Psoas muscle (tissue), 7 donors: ENCODE measurements at regions not wholly inside any gene's neighbourhood (a gene's known extent, or its start where the extent isn't known, plus 50 kb on each side); places are given as distances from the start of the nearest gene placed in this dataset.

Source experiments
- ATAC-seq, 4 donors: fragments of 200-7000 bp; cut with Tn5 transposase; one replicate each; pipeline ENCODE4 v1.9.1; 2020; ENCODE audit warnings: moderate library complexity in 3 of 4, mild to moderate bottlenecking in 2 of 4
- DNase-seq, 2 donors: peaks; one replicate each; pipeline ENCODE4 v3.0.0-alpha.2; 2020
- H3K27ac ChIP-seq: fragments of 200-600 bp; one replicate; pipeline ENCODE4 v1.8.0; 2022
- H3K27me3 ChIP-seq, 3 donors: fragments of 200-600 bp in 1 of 3; one replicate each; pipeline versions ENCODE4 v1.6.1 to v1.8.0; 2013 to 2022; ENCODE audit warnings: low read length in 2 of 3, mild to moderate bottlenecking in 2 of 3, moderate library complexity in 1 of 3; ENCODE audit not compliant: insufficient read depth in 3 of 3
- H3K36me3 ChIP-seq, 2 donors: fragments of 200-600 bp in 1 of 2; one replicate each; pipeline versions ENCODE4 v1.6.1 to v1.8.0; 2013 to 2022; ENCODE audit warnings: low read depth in 1 of 2, mild to moderate bottlenecking in 1 of 2, moderate library complexity in 1 of 2; ENCODE audit not compliant: insufficient read depth in 1 of 2
- H3K4me1 ChIP-seq: fragments of 200-600 bp; one replicate; pipeline ENCODE4 v1.8.0; 2022
- H3K4me3 ChIP-seq: fragments of 200-600 bp; one replicate; pipeline ENCODE4 v1.8.0; 2022; ENCODE audit warnings: mild to moderate bottlenecking
- H3K9me3 ChIP-seq: fragments of 200-600 bp; one replicate; pipeline ENCODE4 v1.8.0; 2022
- WGBS, 3 donors: extraction: QIAGEN DNeasy Blood & Tissue Kit; methylation state at CpG; one replicate each; pipeline versions ENCODE4 v1.1.6 to v1.1.7; 2013; 5-methylcytosine and 5-hydroxymethylcytosine counted together
- intact Hi-C, 2 donors: fragments of 100-400 bp; cut with DNase I; formaldehyde crosslinking; loops; one replicate each; pipeline versions ENCODE4 v1.11.0 to v1.14.2; 2022
- TF ChIP-seq, protein P1 (sequence below): fragments of 200-600 bp; IDR thresholded peaks from one replicate; pipeline ENCODE4 v1.8.0; 2022; ENCODE audit warnings: antibody characterized with exemption
- donor health status: healthy with polysubstance abuse.
- donor health status: DM: no; HTN: no; CAD: no; lungs with moderate emphysema.
- donor health status: Bipolar disorder and iron deficiency.
- donor health status: healthy.
- donor health status: DM: yes; HTN: yes; CAD: no.
- donor health status: DM: no; HTN: no; CAD: no.
- donor health status: DM: yes; HTN: yes; CAD: no.

DNA sequence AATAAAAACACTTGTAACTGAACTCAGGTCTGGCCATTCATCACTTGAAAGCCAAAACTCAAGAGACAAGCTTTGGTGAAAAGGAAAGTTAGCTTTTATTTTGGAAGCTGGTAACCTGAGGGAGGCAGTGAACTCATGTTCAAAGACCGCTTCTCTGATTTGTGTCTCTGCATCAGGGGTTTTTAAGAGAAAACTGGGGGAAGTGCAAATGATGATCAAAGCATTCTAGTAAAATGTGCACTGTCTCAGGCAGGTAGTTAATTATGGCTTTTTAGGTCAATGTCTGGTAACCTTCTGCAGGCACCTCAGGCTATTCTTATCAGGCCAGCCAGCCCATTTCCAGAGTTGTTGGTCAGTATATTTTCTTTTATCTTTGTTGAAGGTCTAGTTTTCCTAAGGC lies 162.2 kb downstream of the SYT10 start:
- no peaks in the 10 kb centered on the region for H3K9me3 ChIP-seq
- TF ChIP-seq, protein P1, sequence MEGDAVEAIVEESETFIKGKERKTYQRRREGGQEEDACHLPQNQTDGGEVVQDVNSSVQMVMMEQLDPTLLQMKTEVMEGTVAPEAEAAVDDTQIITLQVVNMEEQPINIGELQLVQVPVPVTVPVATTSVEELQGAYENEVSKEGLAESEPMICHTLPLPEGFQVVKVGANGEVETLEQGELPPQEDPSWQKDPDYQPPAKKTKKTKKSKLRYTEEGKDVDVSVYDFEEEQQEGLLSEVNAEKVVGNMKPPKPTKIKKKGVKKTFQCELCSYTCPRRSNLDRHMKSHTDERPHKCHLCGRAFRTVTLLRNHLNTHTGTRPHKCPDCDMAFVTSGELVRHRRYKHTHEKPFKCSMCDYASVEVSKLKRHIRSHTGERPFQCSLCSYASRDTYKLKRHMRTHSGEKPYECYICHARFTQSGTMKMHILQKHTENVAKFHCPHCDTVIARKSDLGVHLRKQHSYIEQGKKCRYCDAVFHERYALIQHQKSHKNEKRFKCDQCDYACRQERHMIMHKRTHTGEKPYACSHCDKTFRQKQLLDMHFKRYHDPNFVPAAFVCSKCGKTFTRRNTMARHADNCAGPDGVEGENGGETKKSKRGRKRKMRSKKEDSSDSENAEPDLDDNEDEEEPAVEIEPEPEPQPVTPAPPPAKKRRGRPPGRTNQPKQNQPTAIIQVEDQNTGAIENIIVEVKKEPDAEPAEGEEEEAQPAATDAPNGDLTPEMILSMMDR: no peak
- H3K36me3 ChIP-seq: no peaks in the 10 kb centered on the region
- DNase-seq (no peak), ATAC-seq (no peak)
- H3K27ac ChIP-seq: no peak overlapping the region
- intact Hi-C loops: no loop called here
- no peak overlapping the region for H3K4me3 ChIP-seq
- WGBS, 3 donors: 56 to 74% (median 71%) methylated on average over 1 of the region's 1 CpG
- H3K27me3 ChIP-seq: no peaks in the 10 kb centered on the region
- no peaks in the 10 kb centered on the region for H3K4me1 ChIP-seq

DNA sequence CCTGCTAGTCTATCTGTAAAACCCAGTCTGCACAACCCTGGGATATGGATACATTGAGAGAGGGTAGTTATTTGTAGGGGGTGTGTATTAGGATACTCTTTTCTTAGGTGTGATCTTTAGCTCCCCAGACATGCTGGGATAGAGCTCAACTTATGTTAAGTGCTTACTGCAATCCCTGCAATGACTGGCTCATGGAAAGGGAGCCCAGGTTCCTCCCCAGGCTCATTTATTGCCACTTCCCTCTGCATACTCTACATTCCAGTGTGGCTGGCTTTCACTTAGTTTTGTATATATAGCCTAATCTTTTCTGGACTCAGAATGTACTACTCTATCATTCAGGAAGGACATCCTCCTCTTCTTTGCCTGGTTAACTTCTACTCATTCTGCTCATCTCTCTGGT lies 172.0 kb downstream of the SYT10 start:
- ATAC-seq (no peak), DNase-seq (no peak)
- Histone ChIP-seq H3K27me3 (no peaks in the 10 kb centered on the region), H3K9me3 (no peaks in the 10 kb centered on the region), H3K4me3 (no peak overlapping the region), H3K4me1 (no peaks in the 10 kb centered on the region), H3K36me3 (no peaks in the 10 kb centered on the region), H3K27ac (no peak overlapping the region)
- TF ChIP-seq, protein P1: no peak
- intact Hi-C loops: no loop called here

DNA sequence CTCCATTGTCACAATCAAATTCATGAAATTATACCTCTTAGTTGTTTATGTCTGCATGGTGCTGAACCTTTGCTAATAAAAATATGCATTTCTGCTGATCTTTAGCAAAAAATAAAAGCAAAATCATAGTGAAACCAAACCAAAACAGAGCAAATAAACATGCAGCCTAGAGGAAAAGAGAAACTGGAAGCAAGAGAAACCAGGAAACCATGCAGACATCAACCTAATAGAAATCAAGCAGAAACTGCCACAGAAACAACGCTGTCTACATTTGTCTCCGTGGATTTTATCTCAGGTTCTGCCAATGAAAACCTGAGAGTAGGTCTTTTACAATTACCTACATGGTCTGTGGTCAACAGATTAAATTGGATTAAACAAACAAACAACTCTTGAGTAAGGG lies 173.7 kb downstream of the SYT10 start:
- WGBS, 3 donors: 51 to 65% (median 56%) methylated on average over 2 of the region's 2 CpGs
- no peaks in the 10 kb centered on the region for H3K9me3 ChIP-seq
- no peaks in the 10 kb centered on the region for H3K36me3 ChIP-seq
- TF ChIP-seq, protein P1: no peak
- DNase-seq: no peak
- no peaks in the 10 kb centered on the region for H3K4me1 ChIP-seq
- no peak overlapping the region for H3K4me3 ChIP-seq
- no peak overlapping the region for H3K27ac ChIP-seq
- H3K27me3 ChIP-seq: no peaks in the 10 kb centered on the region
- intact Hi-C loops: no loop called here
- ATAC-seq: no peak

DNA sequence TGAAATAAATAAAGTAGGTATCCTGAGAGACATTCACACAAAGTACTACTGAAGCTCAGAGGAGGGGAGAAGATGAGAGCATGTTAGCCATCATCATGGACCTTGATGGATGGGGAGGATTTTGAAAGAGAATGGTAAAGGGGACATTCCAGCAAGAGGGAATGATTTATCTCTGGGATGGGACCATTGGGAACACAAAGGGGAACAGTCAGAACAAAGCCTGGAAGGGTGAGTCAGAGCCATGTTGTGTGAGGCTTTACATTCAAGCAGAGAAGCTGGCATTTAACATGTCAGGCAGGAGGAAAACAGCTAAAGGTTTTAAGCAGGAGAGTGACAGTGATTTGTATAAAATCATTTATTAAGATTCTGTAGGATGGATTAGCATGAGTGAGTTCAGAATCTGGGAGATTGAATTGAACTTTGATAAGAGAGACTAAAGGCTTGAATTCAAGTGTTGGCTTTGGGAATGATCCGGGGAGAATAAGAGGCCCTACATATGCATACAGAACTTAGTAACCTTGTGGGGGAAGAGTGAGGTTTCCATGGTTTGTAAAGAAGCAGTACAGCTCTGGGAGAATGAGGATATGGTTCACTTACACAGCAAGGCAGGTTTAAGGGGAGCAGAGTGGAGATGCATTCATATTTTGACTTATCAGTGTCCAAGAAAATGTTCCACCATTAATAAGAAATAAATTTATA lies 174.4 kb downstream of the SYT10 start:
- DNase-seq (no peak), ATAC-seq (no peak)
- Histone ChIP-seq H3K27ac (no peak overlapping the region), H3K27me3 (no peaks in the 10 kb centered on the region), H3K4me1 (no peaks in the 10 kb centered on the region), H3K36me3 (no peaks in the 10 kb centered on the region), H3K9me3 (no peaks in the 10 kb centered on the region), H3K4me3 (no peak overlapping the region)
- intact Hi-C loops: no loop called here
- WGBS, 3 donors: 64 to 80% (median 69%) methylated on average over 1 of the region's 1 CpG
- TF ChIP-seq, protein P1: no peak

DNA sequence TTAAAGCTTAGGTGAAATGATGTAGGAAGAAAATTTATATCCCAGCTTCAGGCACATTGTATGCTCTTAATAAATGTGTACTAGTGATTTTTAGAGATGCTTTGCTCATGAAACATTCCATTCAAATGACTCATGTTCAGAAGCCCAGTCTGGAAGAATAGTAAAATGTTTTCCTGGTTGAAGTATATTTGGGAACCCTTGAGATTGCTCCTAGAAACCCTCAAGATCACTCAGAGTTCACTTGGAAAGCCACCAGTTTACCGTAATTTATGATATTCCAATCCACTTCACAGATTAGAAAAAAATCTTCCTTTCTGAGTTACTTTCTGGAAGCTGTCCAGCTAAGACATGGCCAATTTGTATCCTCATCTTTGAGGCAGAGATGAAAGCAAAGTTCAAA lies 186.4 kb downstream of the SYT10 start:
- no peaks in the 10 kb centered on the region for H3K9me3 ChIP-seq
- H3K36me3 ChIP-seq: no peaks in the 10 kb centered on the region
- no peak overlapping the region for H3K27ac ChIP-seq
- H3K4me3 ChIP-seq: no peak overlapping the region
- TF ChIP-seq, protein P1: no peak
- no peak for ATAC-seq
- no peaks in the 10 kb centered on the region for H3K4me1 ChIP-seq
- no peaks in the 10 kb centered on the region for H3K27me3 ChIP-seq
- DNase-seq: no peak
- intact Hi-C loops: no loop called here
- WGBS, 3 donors: 32 to 60% (median 37%) methylated on average over 1 of the region's 1 CpG
